ENCODE measurements at regions not wholly inside any gene's neighbourhood (a gene's known extent, or its start where the extent isn't known, plus 50 kb on each side); places are given as distances from the start of the nearest gene placed in this dataset.
"Not testable (repeated sequence)": the region's sequence is repeated elsewhere in the genome, so short reads cannot be mapped to it uniquely, and the experiment has no call there.

GRCh38 chr4:30968926-30969325, 248.8 kb downstream of the PCDH7 start:
- no peak for DNase-seq (ENCODE audit: low read depth)
- H3K4me3 ChIP-seq (ENCODE audit: low read depth, low read length) = no peak overlapping the region

- DNase-seq (ENCODE audit: low read depth) = no peak
- no peak overlapping the region for H3K4me3 ChIP-seq (ENCODE audit: low read depth, low read length)
Observed at GRCh38 chr4:30972542-30972941, 252.4 kb downstream of the PCDH7 start.

GRCh38 chr4:30973993-30974392, 253.8 kb downstream of the PCDH7 start:
- DNase-seq (ENCODE audit: low read depth) = no peak
- no peak overlapping the region for H3K4me3 ChIP-seq (ENCODE audit: low read depth, low read length)

GRCh38 chr4:30979402-30979801, 259.2 kb downstream of the PCDH7 start:
- no peak overlapping the region for H3K4me3 ChIP-seq (ENCODE audit: low read depth, low read length)

GRCh38 chr4:30989508-30989907, 269.3 kb downstream of the PCDH7 start:
- DNase-seq (ENCODE audit: low read depth) = no peak

More at GRCh38 chr4:30979402-30979801, 259.2 kb downstream of the PCDH7 start:
- no peak for DNase-seq (ENCODE audit: low read depth)

GRCh38 chr4:30996841-30997240, 276.7 kb downstream of the PCDH7 start:
- no peak for DNase-seq (ENCODE audit: low read depth)
- H3K4me3 ChIP-seq (ENCODE audit: low read depth, low read length) = no peak overlapping the region

More at GRCh38 chr4:30989508-30989907, 269.3 kb downstream of the PCDH7 start:
- no peak overlapping the region for H3K4me3 ChIP-seq (ENCODE audit: low read depth, low read length)

- no peak overlapping the region for H3K4me3 ChIP-seq (ENCODE audit: low read depth, low read length)
- no peak for DNase-seq (ENCODE audit: low read depth)
Observed at GRCh38 chr4:31005037-31005436, 284.9 kb downstream of the PCDH7 start.

GRCh38 chr4:31007858-31008257, 287.7 kb downstream of the PCDH7 start:
- DNase-seq (ENCODE audit: low read depth) = no peak
- H3K4me3 ChIP-seq (ENCODE audit: low read depth, low read length) = no peak overlapping the region

- DNase-seq (ENCODE audit: low read depth) = no peak
Observed at GRCh38 chr4:31009926-31010325, 289.8 kb downstream of the PCDH7 start.

GRCh38 chr4:31015123-31015522, 295.0 kb downstream of the PCDH7 start:
- H3K4me3 ChIP-seq (ENCODE audit: low read depth, low read length) = no peak overlapping the region
- DNase-seq (ENCODE audit: low read depth) = no peak

More at GRCh38 chr4:31009926-31010325, 289.8 kb downstream of the PCDH7 start:
- H3K4me3 ChIP-seq (ENCODE audit: low read depth, low read length) = no peak overlapping the region

- no peak for DNase-seq (ENCODE audit: low read depth)
- H3K4me3 ChIP-seq (ENCODE audit: low read depth, low read length) = no peak overlapping the region
Observed at GRCh38 chr4:31016322-31017061, 296.3 kb downstream of the PCDH7 start.

- no peak for DNase-seq (ENCODE audit: low read depth)
- H3K4me3 ChIP-seq (ENCODE audit: low read depth, low read length) = no peak overlapping the region
Observed at GRCh38 chr4:31020363-31020762, 300.2 kb downstream of the PCDH7 start.

- DNase-seq (ENCODE audit: low read depth) = no peak
- no peak overlapping the region for H3K4me3 ChIP-seq (ENCODE audit: low read depth, low read length)
Observed at GRCh38 chr4:31021008-31021407, 300.8 kb downstream of the PCDH7 start.

GRCh38 chr4:31022702-31023101, 302.5 kb downstream of the PCDH7 start:
- no peak overlapping the region for H3K4me3 ChIP-seq (ENCODE audit: low read depth, low read length)
- DNase-seq (ENCODE audit: low read depth) = no peak

- H3K4me3 ChIP-seq (ENCODE audit: low read depth, low read length) = no peak overlapping the region
- DNase-seq (ENCODE audit: low read depth) = no peak
Observed at GRCh38 chr4:31023109-31023508, 302.9 kb downstream of the PCDH7 start.

- H3K4me3 ChIP-seq (ENCODE audit: low read depth, low read length) = no peak overlapping the region
- DNase-seq (ENCODE audit: low read depth) = no peak
Observed at GRCh38 chr4:31023742-31024141, 303.6 kb downstream of the PCDH7 start.

GRCh38 chr4:31024781-31025180, 304.6 kb downstream of the PCDH7 start:
- H3K4me3 ChIP-seq (ENCODE audit: low read depth, low read length); DNase-seq (ENCODE audit: low read depth): not testable (repeated sequence)

- DNase-seq (ENCODE audit: low read depth) = no peak
- H3K4me3 ChIP-seq (ENCODE audit: low read depth, low read length) = no peak overlapping the region
Observed at GRCh38 chr4:31026256-31026655, 306.1 kb downstream of the PCDH7 start.

- no peak overlapping the region for H3K4me3 ChIP-seq (ENCODE audit: low read depth, low read length)
- no peak for DNase-seq (ENCODE audit: low read depth)
Observed at GRCh38 chr4:31034550-31034949, 314.4 kb downstream of the PCDH7 start.

GRCh38 chr4:31035761-31036160, 315.6 kb downstream of the PCDH7 start:
- H3K4me3 ChIP-seq (ENCODE audit: low read depth, low read length) = no peak overlapping the region
- no peak for DNase-seq (ENCODE audit: low read depth)

GRCh38 chr4:31037703-31038102, 317.5 kb downstream of the PCDH7 start:
- no peak overlapping the region for H3K4me3 ChIP-seq (ENCODE audit: low read depth, low read length)

More at GRCh38 chr4:31037703-31038102, 317.5 kb downstream of the PCDH7 start:
- no peak for DNase-seq (ENCODE audit: low read depth)
